ENCODE measurements at regions not wholly inside any gene's neighbourhood (a gene's known extent, or its start where the extent isn't known, plus 50 kb on each side); places are given as distances from the start of the nearest gene placed in this dataset.

- TF ChIP-seq EP300 (IDR thresholded peaks at IDR 0.05): no peak
- TF ChIP-seq CTCF (IDR thresholded peaks at IDR 0.05): no peak
- no peak for TF ChIP-seq POLR2AphosphoS5 (IDR thresholded peaks at IDR 0.05)
- no peak for TF ChIP-seq POLR2A (IDR thresholded peaks at IDR 0.05; ENCODE audit: low read depth)
- H3K4me1 ChIP-seq: no peaks in the 10 kb centered on the region
- no peak for DNase-seq (ENCODE audit: extremely low spot score)
- peak overlapping the region in 2 of 4 donors; percentile 15 to 22 for H3K27ac ChIP-seq (replicated peaks in 1 of 4)
- intact Hi-C loops (cut with DNase I): no loop called here
- H3K4me3 ChIP-seq: no peak overlapping the region
- H3K36me3 ChIP-seq: no peaks in the 10 kb centered on the region
- no peaks in the 10 kb centered on the region for H3K9me3 ChIP-seq
- no peaks in the 10 kb centered on the region for H3K27me3 ChIP-seq
- 82% methylated on average over 5 of the region's 5 CpGs for WGBS
Measured at GRCh38 chr1:101150670-101151069, 86.1 kb upstream of the S1PR1 start.

DNA sequence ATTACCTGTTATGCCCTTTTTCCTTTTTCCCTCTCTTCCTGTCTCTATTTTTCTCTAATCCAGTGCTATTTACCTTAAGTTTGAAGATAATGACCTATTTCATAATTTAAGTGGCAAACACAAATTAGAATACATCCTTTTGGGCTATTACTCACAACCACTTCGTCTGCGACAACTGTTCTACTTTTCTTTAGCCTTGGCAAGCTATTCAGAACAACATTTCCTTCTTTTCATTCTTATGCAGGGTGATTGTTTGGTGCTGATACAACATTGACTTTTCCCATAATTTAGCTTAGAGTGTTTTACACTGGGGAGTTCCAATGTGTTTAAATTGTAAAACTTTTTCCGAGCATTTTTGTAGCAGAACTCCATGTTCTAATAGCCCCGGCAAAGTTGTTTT lies 86.6 kb upstream of the S1PR1 start:
- Histone ChIP-seq H3K4me3 (no peak overlapping the region), H3K27ac (replicated peaks in 1 of 4) (peak overlapping the region in 2 of 4 donors; percentile 15 to 22), H3K27me3 (no peaks in the 10 kb centered on the region), H3K36me3 (no peaks in the 10 kb centered on the region), H3K9me3 (no peaks in the 10 kb centered on the region), H3K4me1 (no peaks in the 10 kb centered on the region)
- intact Hi-C loops (cut with DNase I): no loop called here
- DNase-seq (ENCODE audit: extremely low spot score): no peak
- TF ChIP-seq POLR2AphosphoS5 (IDR thresholded peaks at IDR 0.05) (no peak), EP300 (IDR thresholded peaks at IDR 0.05) (no peak), CTCF (IDR thresholded peaks at IDR 0.05) (no peak), POLR2A (IDR thresholded peaks at IDR 0.05; ENCODE audit: low read depth) (no peak)
- 83% methylated on average over 4 of the region's 4 CpGs for WGBS

DNA sequence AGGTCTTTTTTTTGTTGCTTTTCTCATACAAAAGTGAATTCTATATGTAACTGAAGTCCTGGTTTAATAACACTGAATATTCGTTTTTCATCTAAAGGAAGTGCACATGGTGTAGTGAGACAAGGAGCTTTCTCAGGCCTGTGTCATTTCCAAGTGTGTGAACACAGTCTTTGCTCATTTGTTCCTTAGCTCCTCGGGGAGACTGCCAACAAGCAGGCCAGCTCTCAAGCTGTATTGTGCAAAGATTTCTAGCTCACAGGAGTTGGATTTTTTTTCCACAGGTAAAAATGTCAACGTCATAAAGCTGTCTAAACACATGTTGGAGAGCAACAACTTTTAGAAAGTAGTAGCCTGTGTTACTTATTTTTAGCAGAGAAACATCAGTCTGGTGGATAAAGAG lies 87.8 kb upstream of the S1PR1 start:
- DNase-seq (ENCODE audit: extremely low spot score): no peak
- Histone ChIP-seq H3K36me3 (no peaks in the 10 kb centered on the region), H3K9me3 (no peaks in the 10 kb centered on the region), H3K27me3 (no peaks in the 10 kb centered on the region), H3K4me3 (no peak overlapping the region), H3K4me1 (no peaks in the 10 kb centered on the region), H3K27ac (replicated peaks in 1 of 4) (no peak overlapping the region)
- intact Hi-C loops (cut with DNase I): no loop called here
- WGBS: 14% methylated on average over 3 of the region's 3 CpGs
- peak in 1 of 2 donors; percentile 52 for TF ChIP-seq POLR2AphosphoS5 (IDR thresholded peaks at IDR 0.05)
- TF ChIP-seq POLR2A (IDR thresholded peaks at IDR 0.05; ENCODE audit: low read depth): no peak
- TF ChIP-seq EP300 (IDR thresholded peaks at IDR 0.05): no peak

DNA sequence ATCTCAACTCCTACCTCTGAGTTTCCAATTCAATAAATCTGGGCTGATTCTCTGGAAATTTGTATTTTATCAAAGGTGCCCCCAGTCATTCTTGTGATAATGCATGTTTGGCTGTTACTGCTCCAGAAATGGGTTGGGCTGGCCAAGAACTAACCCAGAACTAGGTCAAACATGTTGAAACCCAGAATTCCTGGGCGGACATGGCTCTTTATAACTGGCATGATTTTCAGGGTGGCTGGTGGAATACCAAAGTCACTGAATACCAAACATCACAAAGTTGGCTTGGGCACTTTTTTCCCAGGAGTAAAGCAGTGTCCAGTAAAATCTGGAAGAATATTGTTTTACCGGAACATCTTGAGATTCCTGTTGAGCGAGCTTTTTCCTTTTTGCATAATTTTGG lies 89.4 kb upstream of the S1PR1 start:
- no peaks in the 10 kb centered on the region for H3K27me3 ChIP-seq
- H3K27ac ChIP-seq (replicated peaks in 1 of 4): no peak overlapping the region
- intact Hi-C loops (cut with DNase I): no loop called here
- no peak overlapping the region for H3K4me3 ChIP-seq
- TF ChIP-seq EP300 (IDR thresholded peaks at IDR 0.05): no peak
- no peak for TF ChIP-seq POLR2A (IDR thresholded peaks at IDR 0.05; ENCODE audit: low read depth)
- no peak for TF ChIP-seq CTCF (IDR thresholded peaks at IDR 0.05)
- TF ChIP-seq POLR2AphosphoS5 (IDR thresholded peaks at IDR 0.05): no peak
- no peaks in the 10 kb centered on the region for H3K9me3 ChIP-seq
- 81% methylated on average over 3 of the region's 3 CpGs for WGBS
- no peaks in the 10 kb centered on the region for H3K4me1 ChIP-seq
- no peaks in the 10 kb centered on the region for H3K36me3 ChIP-seq
- DNase-seq (ENCODE audit: extremely low spot score): no peak

DNA sequence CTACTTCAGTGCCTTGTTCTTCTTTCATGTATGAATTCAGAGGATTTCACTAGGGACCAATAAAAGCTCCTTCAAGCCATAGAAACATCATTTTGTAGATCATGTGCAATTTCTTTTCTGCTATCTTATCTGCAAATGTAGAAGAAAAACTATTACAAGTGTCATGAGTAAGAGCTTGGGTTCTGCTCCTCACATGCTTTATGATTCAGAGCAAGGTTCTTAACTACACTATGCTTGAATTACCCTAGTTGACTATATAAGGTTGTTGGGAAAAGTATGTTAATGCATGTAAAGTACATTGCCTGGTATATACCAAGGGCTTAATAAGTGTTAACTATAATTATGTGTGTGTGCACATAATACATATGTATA lies 91.4 kb upstream of the S1PR1 start:
- DNase-seq (ENCODE audit: extremely low spot score): no peak
- TF ChIP-seq POLR2A (IDR thresholded peaks at IDR 0.05; ENCODE audit: low read depth): no peak
- TF ChIP-seq CTCF (IDR thresholded peaks at IDR 0.05): no peak
- no peak for TF ChIP-seq POLR2AphosphoS5 (IDR thresholded peaks at IDR 0.05)
- TF ChIP-seq EP300 (IDR thresholded peaks at IDR 0.05): no peak
- no peak overlapping the region for H3K4me3 ChIP-seq
- no peak overlapping the region for H3K27ac ChIP-seq (replicated peaks in 1 of 4)
- intact Hi-C loops (cut with DNase I): no loop called here
- no peaks in the 10 kb centered on the region for H3K27me3 ChIP-seq
- no peaks in the 10 kb centered on the region for H3K36me3 ChIP-seq
- H3K9me3 ChIP-seq: no peaks in the 10 kb centered on the region
- no peaks in the 10 kb centered on the region for H3K4me1 ChIP-seq

Data from esophagus muscularis mucosa (tissue), 4 donors.